Trophoblast cell (in vitro differentiated cells and primary cell): ENCODE measurements at regions not wholly inside any gene's neighbourhood (a gene's known extent, or its start where the extent isn't known, plus 50 kb on each side); places are given as distances from the start of the nearest gene placed in this dataset.

Experiments
- DNase-seq, 2 donors: peaks; one replicate each; pipeline ENCODE4 v3.0.0-alpha.2; 2016
- H2AFZ ChIP-seq: 2 replicates; pipeline ENCODE4 v1.6.1; 2013; ENCODE audit warnings: low read length, moderate library complexity, mild to moderate bottlenecking; ENCODE audit not compliant: insufficient read depth, poor library complexity
- H2AK5ac ChIP-seq: 2 replicates; pipeline ENCODE4 v1.6.1; 2013; ENCODE audit warnings: mild to moderate bottlenecking, low read length
- H2BK120ac ChIP-seq: 2 replicates; pipeline ENCODE4 v1.6.1; 2013; ENCODE audit warnings: low read length, mild to moderate bottlenecking, moderate library complexity; ENCODE audit not compliant: insufficient read depth, poor library complexity
- H2BK12ac ChIP-seq: 2 replicates; pipeline ENCODE4 v1.6.1; 2013; ENCODE audit warnings: mild to moderate bottlenecking, low read length, moderate library complexity
- H2BK5ac ChIP-seq: 2 replicates; pipeline ENCODE4 v1.6.1; 2013; ENCODE audit warnings: low read length, low read depth, moderate library complexity, mild to moderate bottlenecking; ENCODE audit not compliant: poor library complexity
- H3K14ac ChIP-seq: 2 replicates; pipeline ENCODE4 v1.6.1; 2013; ENCODE audit warnings: mild to moderate bottlenecking, low read length
- H3K18ac ChIP-seq: 2 replicates; pipeline ENCODE4 v1.6.1; 2013; ENCODE audit warnings: mild to moderate bottlenecking, low read length
- H3K23ac ChIP-seq: 2 replicates; pipeline ENCODE4 v1.6.1; 2013; ENCODE audit warnings: low read length
- H3K27ac ChIP-seq: 2 replicates; pipeline ENCODE4 v1.5.1; 2013; ENCODE audit warnings: low read depth, mild to moderate bottlenecking, inconsistent platforms, low read length, moderate library complexity
- H3K27me3 ChIP-seq: 2 replicates; pipeline ENCODE4 v1.6.1; 2013; ENCODE audit warnings: inconsistent platforms, mild to moderate bottlenecking, low read length, moderate library complexity; ENCODE audit not compliant: insufficient read depth
- H3K36me3 ChIP-seq, 2 experiments: 1 replicate in 1 of 2; 2 replicates in 1 of 2; pipeline ENCODE4 v1.6.1; 2013; ENCODE audit warnings: low read length in 2 of 2, mild to moderate bottlenecking in 2 of 2, moderate library complexity in 1 of 2; ENCODE audit not compliant: insufficient read depth in 2 of 2, control insufficient read depth in 1 of 2
- H3K4ac ChIP-seq: 2 replicates; pipeline ENCODE4 v1.6.1; 2013; ENCODE audit warnings: low read depth, mild to moderate bottlenecking, low read length, moderate library complexity
- H3K4me1 ChIP-seq, 2 experiments: 1 replicate in 1 of 2; 2 replicates in 1 of 2; pipeline ENCODE4 v1.6.1; 2013; ENCODE audit warnings: low read length in 2 of 2, mild to moderate bottlenecking in 2 of 2, moderate library complexity in 1 of 2; ENCODE audit not compliant: insufficient read depth in 2 of 2, control insufficient read depth in 1 of 2
- H3K4me2 ChIP-seq: 2 replicates; pipeline ENCODE4 v1.6.1; 2013; ENCODE audit warnings: inconsistent platforms, mild to moderate bottlenecking, low read length, moderate library complexity
- H3K4me3 ChIP-seq: 2 replicates; pipeline ENCODE4 v1.5.1; 2013; ENCODE audit warnings: mild to moderate bottlenecking, low read depth, low read length, inconsistent platforms
- H3K79me1 ChIP-seq: one replicate; pipeline ENCODE4 v1.6.1; 2013; ENCODE audit warnings: low read length
- H3K79me2 ChIP-seq: 2 replicates; pipeline ENCODE4 v1.6.1; 2013; ENCODE audit warnings: low read length, mild to moderate bottlenecking; ENCODE audit not compliant: control insufficient read depth, insufficient read depth, poor library complexity
- H3K9ac ChIP-seq: 2 replicates; pipeline ENCODE4 v1.6.1; 2013; ENCODE audit warnings: mild to moderate bottlenecking, low read length
- H3K9me3 ChIP-seq: 2 replicates; pipeline ENCODE4 v1.6.1; 2013; ENCODE audit warnings: low read depth, mild to moderate bottlenecking, control low read depth, inconsistent platforms, low read length; ENCODE audit not compliant: insufficient read depth
- H4K12ac ChIP-seq: 2 replicates; pipeline ENCODE4 v1.6.1; 2013; ENCODE audit warnings: low read depth, mild to moderate bottlenecking, low read length, moderate library complexity
- H4K8ac ChIP-seq: 2 replicates; pipeline ENCODE4 v1.6.1; 2013; ENCODE audit warnings: low read depth, mild to moderate bottlenecking, low read length, moderate library complexity
- H4K91ac ChIP-seq: one replicate; pipeline ENCODE4 v1.6.1; 2013; ENCODE audit warnings: low read depth, mild to moderate bottlenecking, low read length, moderate library complexity
- WGBS: extraction: QIAGEN DNeasy Blood & Tissue Kit; methylation state at CpG from one replicate; pipeline ENCODE4 v1.1.7; 2013; ENCODE audit warnings: missing lambda C conversion rate; ENCODE audit not compliant: insufficient read length, insufficient coverage; ENCODE audit errors: extremely low coverage; 5-methylcytosine and 5-hydroxymethylcytosine counted together

GRCh38 chr15:97759363-97759762 lies 201.1 kb upstream of the ARRDC4 start:
- H3K4me2 ChIP-seq, result no peak overlapping the region
- H3K79me1 ChIP-seq, result no peaks in the 10 kb centered on the region
- DNase-seq, result no peak
- H3K4me1 ChIP-seq, result no peaks in the 10 kb centered on the region
- H2BK5ac ChIP-seq, result no peak overlapping the region
- H3K27ac ChIP-seq, result no peak overlapping the region
- no peak overlapping the region for H4K8ac ChIP-seq
- no peak overlapping the region for H3K18ac ChIP-seq
- no peak overlapping the region for H3K14ac ChIP-seq
- H3K4ac ChIP-seq, result no peak overlapping the region
- no peaks in the 10 kb centered on the region for H3K79me2 ChIP-seq
- no peak overlapping the region for H2AFZ ChIP-seq
- no peak overlapping the region for H2AK5ac ChIP-seq
- H3K9me3 ChIP-seq, result no peaks in the 10 kb centered on the region
- H2BK12ac ChIP-seq, result no peak overlapping the region
- H4K12ac ChIP-seq, result no peak overlapping the region
- no peak overlapping the region for H3K9ac ChIP-seq
- H3K4me3 ChIP-seq, result no peak overlapping the region
- no peaks in the 10 kb centered on the region for H3K27me3 ChIP-seq
- H3K36me3 ChIP-seq, result no peaks in the 10 kb centered on the region
- H4K91ac ChIP-seq, result no peak overlapping the region
- no peak overlapping the region for H3K23ac ChIP-seq
- no CpG with 5 or more reads among the region's 3 CpGs for WGBS
- H2BK120ac ChIP-seq, result no peak overlapping the region

- Histone ChIP-seq H3K79me1 (no peaks in the 10 kb centered on the region), H3K14ac (no peak overlapping the region), H2BK12ac (no peak overlapping the region), H3K27ac (no peak overlapping the region), H3K4me1 (no peaks in the 10 kb centered on the region), H3K18ac (no peak overlapping the region), H2BK120ac (no peak overlapping the region), H3K4me3 (no peak overlapping the region), H3K9ac (no peak overlapping the region), H3K23ac (no peak overlapping the region), H3K79me2 (no peaks in the 10 kb centered on the region), H4K91ac (no peak overlapping the region), H2AFZ (no peak overlapping the region), H4K12ac (no peak overlapping the region), H3K4ac (no peak overlapping the region), H3K36me3 (no peaks in the 10 kb centered on the region), H3K4me2 (no peak overlapping the region), H2AK5ac (no peak overlapping the region), H3K27me3 (no peaks in the 10 kb centered on the region), H2BK5ac (no peak overlapping the region), H3K9me3 (no peaks in the 10 kb centered on the region), H4K8ac (no peak overlapping the region)
- no CpG with 5 or more reads among the region's 5 CpGs for WGBS
- no peak for DNase-seq
These were observed 199.4 kb upstream of the ARRDC4 start for GRCh38 chr15:97761110-97761509.

DNA sequence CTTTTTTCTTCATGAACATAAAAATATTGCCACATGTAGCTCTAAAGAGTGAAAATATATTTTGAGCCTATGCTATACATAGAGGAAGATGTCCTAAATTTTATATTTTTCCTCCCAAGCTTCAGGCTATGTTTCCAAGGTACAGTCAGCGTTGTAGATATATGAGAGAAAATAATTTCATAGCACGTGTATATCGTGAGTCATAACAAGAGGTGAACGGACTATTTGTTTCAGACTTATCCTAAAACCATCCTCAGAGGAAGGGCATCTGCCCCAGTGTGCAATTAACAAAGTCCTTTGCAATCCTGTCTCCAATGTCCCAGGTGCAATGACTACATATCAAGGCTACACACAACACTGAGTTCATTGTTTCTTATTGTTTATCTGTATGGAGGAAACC lies 177.3 kb upstream of the ARRDC4 start:
- WGBS, result no CpG with 5 or more reads among the region's 4 CpGs

DNA sequence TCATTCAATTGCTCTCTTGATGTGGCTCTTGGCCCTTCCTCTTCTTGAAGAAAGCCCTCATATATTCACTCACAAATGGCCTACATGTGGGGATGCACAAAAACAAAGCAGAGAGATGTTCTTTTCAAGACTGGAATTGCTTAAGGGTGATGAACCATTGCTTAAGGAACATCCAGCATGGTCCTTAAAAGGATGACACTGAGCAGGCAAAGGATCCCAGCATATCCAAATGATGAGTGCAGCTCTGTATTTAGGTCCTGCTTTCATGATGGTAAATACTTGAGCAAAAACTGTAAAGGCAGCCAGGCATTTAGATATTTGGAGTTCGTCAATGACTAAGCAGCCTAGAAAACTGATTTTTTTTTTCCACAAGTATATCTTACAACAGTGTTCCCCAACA lies 173.8 kb upstream of the ARRDC4 start:
- no peak overlapping the region for H2BK120ac ChIP-seq
- H3K23ac ChIP-seq, result no peak overlapping the region
- no peak overlapping the region for H4K91ac ChIP-seq
- no peak overlapping the region for H3K18ac ChIP-seq
- H4K12ac ChIP-seq, result no peak overlapping the region
- H3K14ac ChIP-seq, result no peak overlapping the region
- H3K9me3 ChIP-seq, result no peaks in the 10 kb centered on the region
- no peak overlapping the region for H3K9ac ChIP-seq
- no peak overlapping the region for H2BK12ac ChIP-seq
- no peak overlapping the region for H3K4me3 ChIP-seq
- H4K8ac ChIP-seq, result no peak overlapping the region
- H3K79me1 ChIP-seq, result no peaks in the 10 kb centered on the region
- H3K79me2 ChIP-seq, result no peaks in the 10 kb centered on the region
- H2AK5ac ChIP-seq, result no peak overlapping the region
- H2BK5ac ChIP-seq, result no peak overlapping the region
- DNase-seq, result no peak
- no peaks in the 10 kb centered on the region for H3K4me1 ChIP-seq
- H3K27me3 ChIP-seq, result no peaks in the 10 kb centered on the region
- no CpG with 5 or more reads among the region's 1 CpG for WGBS
- no peak overlapping the region for H3K4me2 ChIP-seq
- no peak overlapping the region for H3K4ac ChIP-seq
- H3K36me3 ChIP-seq, result no peaks in the 10 kb centered on the region
- H3K27ac ChIP-seq, result no peak overlapping the region
- H2AFZ ChIP-seq, result no peak overlapping the region

More for the DNA sequence above, 177.3 kb upstream of the ARRDC4 start:
- Histone ChIP-seq H3K14ac (no peak overlapping the region), H2BK120ac (no peak overlapping the region), H3K4me2 (no peak overlapping the region), H2AK5ac (no peak overlapping the region), H3K27ac (no peak overlapping the region), H3K4me1 (no peaks in the 10 kb centered on the region), H3K18ac (no peak overlapping the region), H3K79me2 (no peaks in the 10 kb centered on the region), H3K4ac (no peak overlapping the region), H3K79me1 (no peaks in the 10 kb centered on the region), H3K9me3 (no peaks in the 10 kb centered on the region), H3K36me3 (no peaks in the 10 kb centered on the region), H2BK12ac (no peak overlapping the region), H3K9ac (no peak overlapping the region), H2AFZ (no peak overlapping the region), H4K12ac (no peak overlapping the region), H3K4me3 (no peak overlapping the region), H4K91ac (no peak overlapping the region), H3K23ac (no peak overlapping the region), H2BK5ac (no peak overlapping the region), H3K27me3 (no peaks in the 10 kb centered on the region), H4K8ac (no peak overlapping the region)
- no peak for DNase-seq
